ENCODE measurements at regions not wholly inside any gene's neighbourhood (a gene's known extent, or its start where the extent isn't known, plus 50 kb on each side); places are given as distances from the start of the nearest gene placed in this dataset.

DNA sequence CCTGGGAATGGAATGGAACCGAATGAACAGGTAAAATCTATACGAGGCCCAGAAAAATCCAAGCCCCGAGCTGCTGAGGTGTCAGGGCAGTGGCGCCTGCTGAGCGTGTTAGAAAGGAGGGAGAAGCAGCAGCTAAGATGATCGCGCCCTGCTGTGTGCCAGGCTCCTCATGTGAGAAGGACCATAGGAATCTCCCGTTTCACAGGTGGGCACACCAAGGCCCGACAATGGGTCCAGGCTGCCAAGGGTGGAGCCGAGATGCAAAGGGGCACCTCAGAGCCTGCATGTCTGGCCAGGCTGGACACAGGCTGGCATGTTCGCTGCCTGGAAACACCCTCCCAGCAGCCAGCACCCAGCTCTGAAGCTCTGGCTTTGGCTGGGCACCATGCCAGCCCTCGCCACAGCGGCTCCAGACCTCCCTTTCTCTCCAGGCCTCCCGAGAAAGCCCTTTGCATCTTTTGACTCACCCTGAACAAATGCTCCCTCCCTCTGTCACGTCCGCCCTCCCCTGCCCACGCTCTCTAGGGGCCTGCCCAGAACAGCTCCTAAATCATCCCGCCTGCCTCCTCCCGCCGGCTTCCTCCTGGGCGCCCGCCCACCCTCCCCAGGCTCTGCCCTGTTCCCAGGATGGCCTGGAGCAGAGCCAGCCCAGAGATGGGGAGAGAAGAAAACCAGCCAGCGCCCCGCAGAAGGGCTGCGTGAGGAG, 217.8 kb upstream of the GSE1 start:
- H3K4me2 ChIP-seq (ENCODE audit: low read depth, low read length), result no peak overlapping the region; the same call in 1 of the 2 replicates
- POLR2A ChIA-PET, result interaction anchor here (0.6 kb wide), 1 partner anchor 27 kb away, joined by 3 read pairs; no protein-coding TSS in a partner anchor

More for the DNA sequence above, 217.8 kb upstream of the GSE1 start:
- Histone ChIP-seq H3K27me3 (ENCODE audit: control insufficient read depth in 1 of 2, insufficient read depth in 2 of 2, low read length in 2 of 2) (peaks cover 12 to 30% of the 10 kb centered on the region in 2 experiments; a peak in 4 of 5 replicates), H3K9ac (ENCODE audit: insufficient read depth, low read depth, low read length) (no peak overlapping the region), H3K27ac (ENCODE audit: extremely low read length, insufficient read depth, low read length) (no peak overlapping the region), H4K20me1 (ENCODE audit: insufficient read depth, low read length) (peaks cover 10% of the 10 kb centered on the region; the same call in 1 of the 2 replicates), H3K4me1 (ENCODE audit: insufficient read depth, low read length) (peaks cover 60% of the 10 kb centered on the region), H2AFZ (ENCODE audit: low read length) (no peak overlapping the region), H3K36me3 (replicated peaks in 1 of 2; ENCODE audit: control insufficient read depth in 1 of 2, insufficient read depth in 2 of 2, low read length in 2 of 2) (no peaks in the 10 kb centered on the region), H3K9me3 (ENCODE audit: low read length) (no peaks in the 10 kb centered on the region), H3K4me3 (replicated peaks in 1 of 3; ENCODE audit: insufficient read depth in 1 of 3, low read depth in 2 of 3, low read length in 3 of 3) (no peak overlapping the region), H3K79me2 (ENCODE audit: insufficient read depth, low read length) (no peaks in the 10 kb centered on the region)
- ATAC-seq (no peak; the same call in 2 of the 3 replicates), DNase-seq (ENCODE audit: low spot score) (peak; percentile 37), FAIRE-seq (no peak)
- CTCF ChIA-PET (ENCODE audit: low intra/inter-chr PET ratio, low total read pairs), result no interaction called here
- intact Hi-C loops (cut with micrococcal nuclease; ENCODE audit: unreplicated experiment), result loop anchor here (10.0 kb wide), 2 partner anchors 219 to 319 kb away; partner anchors contain the start of gene GSE1
- no TSS peak for BruUV-seq (replicated peaks)
- WGBS (ENCODE audit: low lambda C conversion rate), result 24% methylated on average over 17 of the region's 25 CpGs
- in situ Hi-C loops (cut with HindIII; ENCODE audit: extremely low pct_ligation_motif_present, low pct_unique_long_range_greater_than_20kb), result no loop called here
- TF ChIP-seq MTA1 (CRISPR knock-in tag; IDR thresholded peaks at IDR 0.05; ENCODE audit: borderline replicate concordance), result no peak
- TF ChIP-seq ZNF768 (CRISPR knock-in tag; IDR thresholded peaks at IDR 0.05), result 0 out of 2 replicates have a peak, but pooled peaks have one; percentile 25
- TF ChIP-seq FOSL2 (CRISPR knock-in tag; IDR thresholded peaks at IDR 0.05), result peak; percentile 43
- 0 out of 2 replicates have a peak, but pooled peaks have one; percentile 7 for TF ChIP-seq ZNF687 (CRISPR knock-in tag; IDR thresholded peaks at IDR 0.05)
- 0 out of 2 replicates have a peak, but pooled peaks have one; percentile 31 for TF ChIP-seq DNMT1 (CRISPR knock-in tag; IDR thresholded peaks at IDR 0.05)
- TF ChIP-seq ZNF20 (CRISPR knock-in tag; IDR thresholded peaks at IDR 0.05), result no peak
- TF ChIP-seq, protein P1, sequence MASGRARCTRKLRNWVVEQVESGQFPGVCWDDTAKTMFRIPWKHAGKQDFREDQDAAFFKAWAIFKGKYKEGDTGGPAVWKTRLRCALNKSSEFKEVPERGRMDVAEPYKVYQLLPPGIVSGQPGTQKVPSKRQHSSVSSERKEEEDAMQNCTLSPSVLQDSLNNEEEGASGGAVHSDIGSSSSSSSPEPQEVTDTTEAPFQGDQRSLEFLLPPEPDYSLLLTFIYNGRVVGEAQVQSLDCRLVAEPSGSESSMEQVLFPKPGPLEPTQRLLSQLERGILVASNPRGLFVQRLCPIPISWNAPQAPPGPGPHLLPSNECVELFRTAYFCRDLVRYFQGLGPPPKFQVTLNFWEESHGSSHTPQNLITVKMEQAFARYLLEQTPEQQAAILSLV (CRISPR knock-in tag; IDR thresholded peaks at IDR 0.05; ENCODE audit: borderline replicate concordance), result 0 out of 2 replicates have a peak, but pooled peaks have one; percentile 32
- TF ChIP-seq HNRNPL (IDR thresholded peaks at IDR 0.05; ENCODE audit: low read depth, low read length), result 0 out of 2 replicates have a peak, but pooled peaks have one; percentile 74
- no peak for TF ChIP-seq GATA4 (IDR thresholded peaks at IDR 0.05; ENCODE audit: borderline replicate concordance, low read depth)
- TF ChIP-seq ZNF629 (CRISPR knock-in tag; conservative IDR thresholded peaks at IDR 0.05), result peak; percentile 68
- TF ChIP-seq LCORL (IDR thresholded peaks at IDR 0.05), result no peak
- peak; percentile 44; the same call in 1 of the 2 replicates for TF ChIP-seq LCORL (CRISPR knock-in tag; IDR thresholded peaks at IDR 0.05)
- no peak for TF ChIP-seq ZNF781 (CRISPR knock-in tag; IDR thresholded peaks at IDR 0.05; ENCODE audit: borderline replicate concordance, not compliant biosample characterization)
